Renal pelvis (tissue), 1 donor: ENCODE measurements at regions not wholly inside any gene's neighbourhood (a gene's known extent, or its start where the extent isn't known, plus 50 kb on each side); places are given as distances from the start of the nearest gene placed in this dataset.
"Not testable (repeated sequence)": the region's sequence is repeated elsewhere in the genome, so short reads cannot be mapped to it uniquely, and the experiment has no call there.

ENCODE experiments used
- DNase-seq: peaks from one replicate; pipeline ENCODE4 v3.0.0-alpha.2; 2013

GRCh38 chr12:89880690-89881350, 172.2 kb upstream of the ATP2B1 start:
- DNase-seq, result no peak

- no peak for DNase-seq
Observed at GRCh38 chr12:89879766-89880165, 171.1 kb upstream of the ATP2B1 start.

- no peak for DNase-seq
Observed at GRCh38 chr12:89878950-89879349, 170.3 kb upstream of the ATP2B1 start.

GRCh38 chr12:89878327-89878726, 169.7 kb upstream of the ATP2B1 start:
- DNase-seq, result no peak

- no peak for DNase-seq
Observed at GRCh38 chr12:89877671-89878070, 169.0 kb upstream of the ATP2B1 start.

GRCh38 chr12:89877136-89877535, 168.5 kb upstream of the ATP2B1 start:
- no peak for DNase-seq

GRCh38 chr12:89875809-89876208, 167.2 kb upstream of the ATP2B1 start:
- no peak for DNase-seq

- DNase-seq, result no peak
Observed at GRCh38 chr12:89875225-89875624, 166.6 kb upstream of the ATP2B1 start.

- no peak for DNase-seq
Observed at GRCh38 chr12:89874146-89874545, 165.5 kb upstream of the ATP2B1 start.

GRCh38 chr12:89873745-89874144, 165.1 kb upstream of the ATP2B1 start:
- no peak for DNase-seq

- DNase-seq, result no peak
Observed at GRCh38 chr12:89872922-89873630, 164.4 kb upstream of the ATP2B1 start.

GRCh38 chr12:89870413-89871184, 162.0 kb upstream of the ATP2B1 start:
- DNase-seq, result no peak

- not testable (repeated sequence) for DNase-seq
Observed at GRCh38 chr12:89867611-89868010, 159.0 kb upstream of the ATP2B1 start.

GRCh38 chr12:89864411-89864810, 155.8 kb upstream of the ATP2B1 start:
- DNase-seq, result no peak

GRCh38 chr12:89863968-89864367, 155.3 kb upstream of the ATP2B1 start:
- no peak for DNase-seq

GRCh38 chr12:89863493-89863938, 154.9 kb upstream of the ATP2B1 start:
- DNase-seq, result no peak

- DNase-seq, result no peak
Observed at GRCh38 chr12:89862511-89863445, 154.1 kb upstream of the ATP2B1 start.

GRCh38 chr12:89861086-89861485, 152.4 kb upstream of the ATP2B1 start:
- no peak for DNase-seq

GRCh38 chr12:89859508-89860220, 151.0 kb upstream of the ATP2B1 start:
- DNase-seq, result no peak

- DNase-seq, result no peak
Observed at GRCh38 chr12:89858718-89859117, 150.1 kb upstream of the ATP2B1 start.

- DNase-seq, result no peak
Observed at GRCh38 chr12:89857652-89858274, 149.1 kb upstream of the ATP2B1 start.
